Right lobe of liver (tissue), 4 donors: ENCODE measurements at regions not wholly inside any gene's neighbourhood (a gene's known extent, or its start where the extent isn't known, plus 50 kb on each side); places are given as distances from the start of the nearest gene placed in this dataset.

Experiments used
- POLR2A ChIP-seq: fragments of 450-650 bp; IDR thresholded peaks from one replicate; pipeline ENCODE4 v1.6.1; 2017; ENCODE audit warnings: antibody characterized with exemption, mild to moderate bottlenecking
- TF ChIP-seq, protein P1 (sequence below), 4 donors: fragments of 200-600 bp in 3 of 4; fragments of 450-650 bp in 1 of 4; IDR thresholded peaks; one replicate each; pipeline versions ENCODE4 v1.5.1 to v1.8.0; 2016 to 2022; ENCODE audit warnings: antibody characterized with exemption in 4 of 4, mild to moderate bottlenecking in 2 of 4
- donor health status: DM: no; HTN: no; CAD: no.
- donor health status: DM: no; HTN: no; CAD: no.
- donor health status: DM: no; HTN: yes; CAD: no.

DNA sequence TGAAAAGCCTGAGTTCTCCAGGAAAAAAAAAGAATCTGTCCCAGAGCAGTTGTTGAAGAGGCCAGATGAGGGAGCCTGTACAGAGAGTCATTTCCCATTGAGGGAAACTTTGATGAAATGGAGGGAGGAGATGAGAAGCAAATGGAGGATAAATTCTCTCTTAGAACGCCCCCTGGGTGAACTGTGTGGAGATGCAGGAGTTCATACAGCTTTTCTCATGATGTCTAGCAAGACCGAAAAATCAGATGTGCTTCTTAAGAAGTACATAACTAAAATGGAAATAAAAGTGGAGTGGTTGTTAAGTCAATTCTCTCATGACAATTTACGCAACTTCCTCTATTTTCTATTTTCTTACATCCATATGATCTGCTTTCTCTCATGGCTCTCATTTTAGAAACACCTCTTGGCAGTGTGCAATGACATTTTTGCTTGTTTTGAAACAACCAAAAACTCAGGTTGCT lies 1263.1 kb downstream of the PCDH9 start:
- TF ChIP-seq, protein P1, sequence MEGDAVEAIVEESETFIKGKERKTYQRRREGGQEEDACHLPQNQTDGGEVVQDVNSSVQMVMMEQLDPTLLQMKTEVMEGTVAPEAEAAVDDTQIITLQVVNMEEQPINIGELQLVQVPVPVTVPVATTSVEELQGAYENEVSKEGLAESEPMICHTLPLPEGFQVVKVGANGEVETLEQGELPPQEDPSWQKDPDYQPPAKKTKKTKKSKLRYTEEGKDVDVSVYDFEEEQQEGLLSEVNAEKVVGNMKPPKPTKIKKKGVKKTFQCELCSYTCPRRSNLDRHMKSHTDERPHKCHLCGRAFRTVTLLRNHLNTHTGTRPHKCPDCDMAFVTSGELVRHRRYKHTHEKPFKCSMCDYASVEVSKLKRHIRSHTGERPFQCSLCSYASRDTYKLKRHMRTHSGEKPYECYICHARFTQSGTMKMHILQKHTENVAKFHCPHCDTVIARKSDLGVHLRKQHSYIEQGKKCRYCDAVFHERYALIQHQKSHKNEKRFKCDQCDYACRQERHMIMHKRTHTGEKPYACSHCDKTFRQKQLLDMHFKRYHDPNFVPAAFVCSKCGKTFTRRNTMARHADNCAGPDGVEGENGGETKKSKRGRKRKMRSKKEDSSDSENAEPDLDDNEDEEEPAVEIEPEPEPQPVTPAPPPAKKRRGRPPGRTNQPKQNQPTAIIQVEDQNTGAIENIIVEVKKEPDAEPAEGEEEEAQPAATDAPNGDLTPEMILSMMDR (IDR thresholded peaks at IDR 0.05): peak in 3 of 4 donors; percentile 6 to 11 (median 8)
- TF ChIP-seq POLR2A: no peak
